GM12872 (cell line): ENCODE measurements at regions not wholly inside any gene's neighbourhood (a gene's known extent, or its start where the extent isn't known, plus 50 kb on each side); places are given as distances from the start of the nearest gene placed in this dataset.

Source experiments
- CTCF ChIP-seq: IDR thresholded peaks from 3 replicates; pipeline ENCODE4 v1.5.1; 2011; ENCODE audit warnings: low read depth, mild to moderate bottlenecking, low read length, moderate library complexity; ENCODE audit not compliant: insufficient read depth

- TF ChIP-seq CTCF, result no peak
These were observed 219.9 kb downstream of the FGFR2 start for GRCh38 chr10:121378251-121378801.

- TF ChIP-seq CTCF, result no peak
These were observed 219.2 kb downstream of the FGFR2 start for GRCh38 chr10:121379013-121379412.

- no peak for TF ChIP-seq CTCF
These were observed 218.0 kb downstream of the FGFR2 start for GRCh38 chr10:121380211-121380610.

GRCh38 chr10:121385136-121385535 is 213.1 kb downstream of the FGFR2 start:
- no peak for TF ChIP-seq CTCF

- TF ChIP-seq CTCF, result no peak
These were observed 205.6 kb downstream of the FGFR2 start for GRCh38 chr10:121392657-121393056.

- TF ChIP-seq CTCF, result no peak
These were observed 204.7 kb downstream of the FGFR2 start for GRCh38 chr10:121393522-121393921.

GRCh38 chr10:121403527-121403926 is 194.7 kb downstream of the FGFR2 start:
- no peak for TF ChIP-seq CTCF
